Endothelial cell of umbilical vein (primary cell): ENCODE measurements at regions not wholly inside any gene's neighbourhood (a gene's known extent, or its start where the extent isn't known, plus 50 kb on each side); places are given as distances from the start of the nearest gene placed in this dataset.

Experiments used
- EZH2 ChIP-seq: IDR thresholded peaks from 2 replicates; pipeline ENCODE4 v1.6.1; 2012; ENCODE audit warnings: borderline replicate concordance, low read depth, mild to moderate bottlenecking, moderate library complexity, low read length, inconsistent platforms; ENCODE audit not compliant: severe bottlenecking
- GATA2 ChIP-seq: IDR thresholded peaks from 2 replicates; pipeline ENCODE4 v1.7.0; 2011; ENCODE audit warnings: low read depth, mild to moderate bottlenecking, moderate library complexity, mixed read lengths, low read length; ENCODE audit not compliant: insufficient read length, insufficient read depth
- JUN ChIP-seq: IDR thresholded peaks from 2 replicates; pipeline ENCODE4 v1.6.1; 2011; ENCODE audit warnings: borderline replicate concordance, low read depth; ENCODE audit not compliant: insufficient read length, insufficient read depth
- POLR2A ChIP-seq: IDR thresholded peaks from 2 replicates; pipeline ENCODE4 v1.6.1; 2012; ENCODE audit warnings: low read depth, mild to moderate bottlenecking, control low read depth, low read length
- POLR2AphosphoS5 ChIP-seq: IDR thresholded peaks from 2 replicates; pipeline ENCODE4 v1.6.1; 2012; ENCODE audit warnings: low read depth, mild to moderate bottlenecking, control low read depth, low read length, moderate library complexity; ENCODE audit not compliant: insufficient read depth
- TF ChIP-seq, protein P1 (sequence below), 2 donors: IDR thresholded peaks; 1 replicate in 1 of 2; 2 replicates in 1 of 2; pipeline ENCODE4 v1.5.1; 2011; ENCODE audit warnings: low read length in 2 of 2, mild to moderate bottlenecking in 2 of 2, moderate library complexity in 2 of 2, control low read depth in 1 of 2, inconsistent platforms in 1 of 2, low read depth in 1 of 2; ENCODE audit not compliant: insufficient read depth in 1 of 2; ENCODE audit errors: extremely low read depth in 1 of 2
- TF ChIP-seq, protein P2 (sequence below): IDR thresholded peaks from 2 replicates; pipeline ENCODE4 v1.6.1; 2011; ENCODE audit not compliant: insufficient read depth, insufficient read length

DNA sequence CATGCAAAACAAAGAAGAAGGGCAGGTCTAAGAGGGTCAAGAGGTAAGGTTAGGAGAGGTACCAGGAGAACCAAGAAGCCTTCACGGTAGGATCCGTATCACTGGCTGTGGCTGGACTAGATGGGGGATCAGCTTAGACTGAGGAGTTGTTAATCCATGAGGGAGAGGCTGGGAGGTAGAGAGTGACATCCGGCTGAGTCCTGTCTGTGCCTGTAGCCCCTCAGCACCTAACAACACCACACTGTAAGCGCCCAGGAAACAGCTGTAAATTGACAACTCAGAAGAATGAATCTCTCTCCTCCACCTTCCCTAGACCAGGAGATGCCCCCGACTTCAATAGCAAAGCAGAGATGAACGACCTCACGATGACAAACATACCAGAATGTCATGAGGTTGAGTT, 199.4 kb upstream of the RPL38 start:
- TF ChIP-seq, protein P1, sequence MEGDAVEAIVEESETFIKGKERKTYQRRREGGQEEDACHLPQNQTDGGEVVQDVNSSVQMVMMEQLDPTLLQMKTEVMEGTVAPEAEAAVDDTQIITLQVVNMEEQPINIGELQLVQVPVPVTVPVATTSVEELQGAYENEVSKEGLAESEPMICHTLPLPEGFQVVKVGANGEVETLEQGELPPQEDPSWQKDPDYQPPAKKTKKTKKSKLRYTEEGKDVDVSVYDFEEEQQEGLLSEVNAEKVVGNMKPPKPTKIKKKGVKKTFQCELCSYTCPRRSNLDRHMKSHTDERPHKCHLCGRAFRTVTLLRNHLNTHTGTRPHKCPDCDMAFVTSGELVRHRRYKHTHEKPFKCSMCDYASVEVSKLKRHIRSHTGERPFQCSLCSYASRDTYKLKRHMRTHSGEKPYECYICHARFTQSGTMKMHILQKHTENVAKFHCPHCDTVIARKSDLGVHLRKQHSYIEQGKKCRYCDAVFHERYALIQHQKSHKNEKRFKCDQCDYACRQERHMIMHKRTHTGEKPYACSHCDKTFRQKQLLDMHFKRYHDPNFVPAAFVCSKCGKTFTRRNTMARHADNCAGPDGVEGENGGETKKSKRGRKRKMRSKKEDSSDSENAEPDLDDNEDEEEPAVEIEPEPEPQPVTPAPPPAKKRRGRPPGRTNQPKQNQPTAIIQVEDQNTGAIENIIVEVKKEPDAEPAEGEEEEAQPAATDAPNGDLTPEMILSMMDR (IDR thresholded peaks at IDR 0.05; ENCODE audit: extremely low read depth in 1 of 2, insufficient read depth in 1 of 2, low read depth in 1 of 2, low read length in 2 of 2), result no peak
- TF ChIP-seq POLR2A (no peak), EZH2 (no peak), POLR2AphosphoS5 (no peak), JUN (no peak), GATA2 (no peak)
- TF ChIP-seq, protein P2, sequence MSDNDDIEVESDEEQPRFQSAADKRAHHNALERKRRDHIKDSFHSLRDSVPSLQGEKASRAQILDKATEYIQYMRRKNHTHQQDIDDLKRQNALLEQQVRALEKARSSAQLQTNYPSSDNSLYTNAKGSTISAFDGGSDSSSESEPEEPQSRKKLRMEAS, result no peak
